H9 (cell line): ENCODE measurements at regions not wholly inside any gene's neighbourhood (a gene's known extent, or its start where the extent isn't known, plus 50 kb on each side); places are given as distances from the start of the nearest gene placed in this dataset.

Experiments
- DNase-seq: peaks from one replicate; pipeline ENCODE4 v3.0.0-alpha.2; 2017
- H2AFZ ChIP-seq: one replicate; pipeline ENCODE4 v1.6.1; 2013; ENCODE audit warnings: mild to moderate bottlenecking, low read length, control low read depth, moderate library complexity
- H2AK5ac ChIP-seq: 2 replicates; pipeline ENCODE4 v1.6.1; 2013; ENCODE audit warnings: low read length, control low read depth, mixed read lengths; ENCODE audit not compliant: insufficient read length
- H2BK120ac ChIP-seq: one replicate; pipeline ENCODE4 v1.6.1; 2013; ENCODE audit warnings: low read depth, mild to moderate bottlenecking, low read length, control low read depth, inconsistent platforms; ENCODE audit not compliant: poor library complexity, severe bottlenecking
- H2BK12ac ChIP-seq: 2 replicates; pipeline ENCODE4 v1.6.1; 2013; ENCODE audit warnings: low read length, control low read depth, mixed read lengths, low read depth; ENCODE audit not compliant: insufficient read length
- H2BK15ac ChIP-seq: 2 replicates; pipeline ENCODE4 v1.6.1; 2013; ENCODE audit warnings: low read depth, low read length, control low read depth
- H2BK20ac ChIP-seq: one replicate; pipeline ENCODE4 v1.6.1; 2013; ENCODE audit warnings: low read depth, mild to moderate bottlenecking, low read length, control low read depth, inconsistent platforms; ENCODE audit not compliant: poor library complexity, severe bottlenecking
- H2BK5ac ChIP-seq: 2 replicates; pipeline ENCODE4 v1.6.1; 2013; ENCODE audit warnings: low read length, control low read depth, mixed read lengths; ENCODE audit not compliant: insufficient read length
- H3K14ac ChIP-seq: 2 replicates; pipeline ENCODE4 v1.6.1; 2013; ENCODE audit warnings: low read length, control low read depth; ENCODE audit not compliant: insufficient read depth
- H3K18ac ChIP-seq: 2 replicates; pipeline ENCODE4 v1.6.1; 2013; ENCODE audit warnings: low read depth, mild to moderate bottlenecking, mixed read lengths, low read length, control low read depth; ENCODE audit not compliant: insufficient read length
- H3K23ac ChIP-seq: 2 replicates; pipeline ENCODE4 v1.6.1; 2013; ENCODE audit warnings: low read length, control low read depth, mixed read lengths, low read depth; ENCODE audit not compliant: insufficient read length
- H3K23me2 ChIP-seq: 2 replicates; pipeline ENCODE4 v1.6.1; 2013; ENCODE audit warnings: low read depth, mild to moderate bottlenecking, mixed read lengths, low read length, control low read depth; ENCODE audit not compliant: insufficient read length, poor library complexity, severe bottlenecking
- H3K27ac ChIP-seq: 2 replicates; pipeline ENCODE4 v1.5.1; 2013; ENCODE audit warnings: low read length, control low read depth, mixed read lengths, low read depth; ENCODE audit not compliant: insufficient read length
- H3K27me3 ChIP-seq: 2 replicates; pipeline ENCODE4 v1.6.1; 2013; ENCODE audit warnings: low read length, control low read depth, inconsistent platforms; ENCODE audit not compliant: insufficient read depth
- H3K4ac ChIP-seq: 2 replicates; pipeline ENCODE4 v1.6.1; 2013; ENCODE audit warnings: low read depth, mild to moderate bottlenecking, control low read depth, inconsistent platforms, low read length, moderate library complexity
- H3K4me1 ChIP-seq: 2 replicates; pipeline ENCODE4 v1.6.1; 2013; ENCODE audit warnings: low read length, control low read depth, inconsistent platforms; ENCODE audit not compliant: insufficient read depth
- H3K4me2 ChIP-seq: 2 replicates; pipeline ENCODE4 v1.6.1; 2013; ENCODE audit warnings: low read length, control low read depth, mixed read lengths; ENCODE audit not compliant: insufficient read length, insufficient read depth
- H3K56ac ChIP-seq: 2 replicates; pipeline ENCODE4 v1.6.1; 2013; ENCODE audit warnings: low read depth, mild to moderate bottlenecking, mixed read lengths, low read length, control low read depth; ENCODE audit not compliant: insufficient read length
- H3K79me1 ChIP-seq: 2 replicates; pipeline ENCODE4 v1.6.1; 2013; ENCODE audit warnings: low read depth, mild to moderate bottlenecking, moderate library complexity, low read length, control low read depth, inconsistent platforms; ENCODE audit not compliant: insufficient read depth, poor library complexity, severe bottlenecking
- H3K79me2 ChIP-seq: 2 replicates; pipeline ENCODE4 v1.6.1; 2013; ENCODE audit warnings: low read length, control low read depth, inconsistent platforms; ENCODE audit not compliant: insufficient read depth
- H3K9ac ChIP-seq: 2 replicates; pipeline ENCODE4 v1.6.1; 2013; ENCODE audit warnings: low read length, control low read depth, mixed read lengths; ENCODE audit not compliant: insufficient read length; ENCODE audit errors: extremely low read depth
- H3K9me3 ChIP-seq: one replicate; pipeline ENCODE4 v1.6.1; 2013; ENCODE audit warnings: low read depth, low read length, inconsistent platforms; ENCODE audit not compliant: control insufficient read depth
- H3T11ph ChIP-seq: one replicate; pipeline ENCODE4 v1.6.1; 2013; ENCODE audit warnings: mild to moderate bottlenecking, low read length, control low read depth, inconsistent platforms
- H4K20me1 ChIP-seq: one replicate; pipeline ENCODE4 v1.6.1; 2013; ENCODE audit not compliant: control insufficient read depth, insufficient read length, insufficient read depth
- H4K5ac ChIP-seq: 2 replicates; pipeline ENCODE4 v1.6.1; 2013; ENCODE audit warnings: low read depth, mild to moderate bottlenecking, mixed read lengths, low read length, control low read depth; ENCODE audit not compliant: insufficient read length
- H4K8ac ChIP-seq: replicated peaks from 2 replicates; pipeline ENCODE4 v1.6.1; 2013; ENCODE audit warnings: low read length, control low read depth, mixed read lengths, low read depth; ENCODE audit not compliant: insufficient read length
- H4K91ac ChIP-seq: 2 replicates; pipeline ENCODE4 v1.6.1; 2013; ENCODE audit warnings: low read depth, mild to moderate bottlenecking, moderate library complexity, mixed read lengths, low read length, control low read depth; ENCODE audit not compliant: insufficient read length
- H3K27ac Mint-ChIP-seq, 3 experiments: 2 replicates in 2 of 3; 3 replicates in 1 of 3; pipeline ENCODE4 v1.8.0; 2020 to 2021; ENCODE audit warnings: mixed read lengths in 3 of 3, mild to moderate bottlenecking in 1 of 3, moderate library complexity in 1 of 3
- H3K27me3 Mint-ChIP-seq: 2 replicates; pipeline ENCODE4 v1.8.0; 2021; ENCODE audit warnings: low read depth, mild to moderate bottlenecking, moderate library complexity, mixed read lengths
- H3K36me3 Mint-ChIP-seq, 3 experiments: 2 replicates in 2 of 3; 3 replicates in 1 of 3; pipeline ENCODE4 v1.8.0; 2020 to 2021; ENCODE audit warnings: low read depth in 3 of 3, mixed read lengths in 3 of 3; ENCODE audit not compliant: insufficient read depth in 1 of 3
- H3K4me1 Mint-ChIP-seq, 2 experiments: 2 replicates each; pipeline ENCODE4 v1.8.0; 2020; ENCODE audit warnings: mixed read lengths in 2 of 2
- H3K4me3 Mint-ChIP-seq, 2 experiments: 2 replicates in 1 of 2; 3 replicates in 1 of 2; pipeline ENCODE4 v1.8.0; 2020 to 2021; ENCODE audit warnings: mild to moderate bottlenecking in 2 of 2, mixed read lengths in 2 of 2, moderate library complexity in 1 of 2
- H3K9me3 Mint-ChIP-seq, 2 experiments: 2 replicates in 1 of 2; 3 replicates in 1 of 2; pipeline ENCODE4 v1.8.0; 2020; ENCODE audit warnings: mild to moderate bottlenecking in 2 of 2, mixed read lengths in 2 of 2, moderate library complexity in 1 of 2
- WGBS: extraction: QIAGEN DNeasy Blood & Tissue Kit; methylation state at CpG from one replicate; pipeline ENCODE4 v1.1.7; 2013; ENCODE audit warnings: missing lambda C conversion rate, low lambda C conversion rate, mixed read lengths; ENCODE audit not compliant: insufficient read length; ENCODE audit errors: extremely low coverage; 5-methylcytosine and 5-hydroxymethylcytosine counted together
- TF ChIP-seq, protein P1 (sequence below): fragments of 200-600 bp; sonication (generic); conservative IDR thresholded peaks from 3 replicates; pipeline ENCODE4 v1.8.0; 2021; ENCODE audit warnings: antibody characterized with exemption, mild to moderate bottlenecking

GRCh38 chr16:87100306-87101058 is 216.7 kb downstream of the C16orf95 start:
- H2AFZ ChIP-seq: no peak overlapping the region
- H3K56ac ChIP-seq: no peak overlapping the region
- no peak overlapping the region for H4K8ac ChIP-seq
- no peak overlapping the region for H2BK12ac ChIP-seq
- DNase-seq: no peak
- H3T11ph ChIP-seq: no peak overlapping the region
- WGBS: no CpG with 5 or more reads among the region's 11 CpGs
- TF ChIP-seq, protein P1, sequence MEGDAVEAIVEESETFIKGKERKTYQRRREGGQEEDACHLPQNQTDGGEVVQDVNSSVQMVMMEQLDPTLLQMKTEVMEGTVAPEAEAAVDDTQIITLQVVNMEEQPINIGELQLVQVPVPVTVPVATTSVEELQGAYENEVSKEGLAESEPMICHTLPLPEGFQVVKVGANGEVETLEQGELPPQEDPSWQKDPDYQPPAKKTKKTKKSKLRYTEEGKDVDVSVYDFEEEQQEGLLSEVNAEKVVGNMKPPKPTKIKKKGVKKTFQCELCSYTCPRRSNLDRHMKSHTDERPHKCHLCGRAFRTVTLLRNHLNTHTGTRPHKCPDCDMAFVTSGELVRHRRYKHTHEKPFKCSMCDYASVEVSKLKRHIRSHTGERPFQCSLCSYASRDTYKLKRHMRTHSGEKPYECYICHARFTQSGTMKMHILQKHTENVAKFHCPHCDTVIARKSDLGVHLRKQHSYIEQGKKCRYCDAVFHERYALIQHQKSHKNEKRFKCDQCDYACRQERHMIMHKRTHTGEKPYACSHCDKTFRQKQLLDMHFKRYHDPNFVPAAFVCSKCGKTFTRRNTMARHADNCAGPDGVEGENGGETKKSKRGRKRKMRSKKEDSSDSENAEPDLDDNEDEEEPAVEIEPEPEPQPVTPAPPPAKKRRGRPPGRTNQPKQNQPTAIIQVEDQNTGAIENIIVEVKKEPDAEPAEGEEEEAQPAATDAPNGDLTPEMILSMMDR: no peak
- H2BK20ac ChIP-seq: no peak overlapping the region
- H3K23me2 ChIP-seq: no peaks in the 10 kb centered on the region
- Mint-ChIP-seq H3K4me1 (peaks cover 31 to 40% of the 10 kb centered on the region in 2 experiments), H3K36me3 (no peaks in the 10 kb centered on the region), H3K9me3 (no peaks in the 10 kb centered on the region), H3K27ac (no peak overlapping the region), H3K27me3 (no peaks in the 10 kb centered on the region; the same call in none of the 2 replicates), H3K4me3 (no peak overlapping the region)
- no peak overlapping the region for H3K4me2 ChIP-seq
- H3K27ac ChIP-seq: no peak overlapping the region
- no peak overlapping the region for H3K9ac ChIP-seq
- peaks cover 6% of the 10 kb centered on the region; the same call in 1 of the 2 replicates for H3K4me1 ChIP-seq
- H3K14ac ChIP-seq: no peak overlapping the region
- H4K20me1 ChIP-seq: no peaks in the 10 kb centered on the region
- H2BK120ac ChIP-seq: no peak overlapping the region
- no peak overlapping the region for H4K91ac ChIP-seq
- H3K9me3 ChIP-seq: no peaks in the 10 kb centered on the region
- no peak overlapping the region for H2BK5ac ChIP-seq
- no peak overlapping the region for H3K23ac ChIP-seq
- H2BK15ac ChIP-seq: no peak overlapping the region
- no peak overlapping the region for H4K5ac ChIP-seq
- H3K27me3 ChIP-seq: no peaks in the 10 kb centered on the region
- no peaks in the 10 kb centered on the region for H3K79me2 ChIP-seq
- no peaks in the 10 kb centered on the region for H3K79me1 ChIP-seq
- no peak overlapping the region for H3K4ac ChIP-seq
- no peak overlapping the region for H2AK5ac ChIP-seq
- H3K18ac ChIP-seq: no peak overlapping the region
